ENCODE measurements at regions not wholly inside any gene's neighbourhood (a gene's known extent, or its start where the extent isn't known, plus 50 kb on each side); places are given as distances from the start of the nearest gene placed in this dataset.

DNA sequence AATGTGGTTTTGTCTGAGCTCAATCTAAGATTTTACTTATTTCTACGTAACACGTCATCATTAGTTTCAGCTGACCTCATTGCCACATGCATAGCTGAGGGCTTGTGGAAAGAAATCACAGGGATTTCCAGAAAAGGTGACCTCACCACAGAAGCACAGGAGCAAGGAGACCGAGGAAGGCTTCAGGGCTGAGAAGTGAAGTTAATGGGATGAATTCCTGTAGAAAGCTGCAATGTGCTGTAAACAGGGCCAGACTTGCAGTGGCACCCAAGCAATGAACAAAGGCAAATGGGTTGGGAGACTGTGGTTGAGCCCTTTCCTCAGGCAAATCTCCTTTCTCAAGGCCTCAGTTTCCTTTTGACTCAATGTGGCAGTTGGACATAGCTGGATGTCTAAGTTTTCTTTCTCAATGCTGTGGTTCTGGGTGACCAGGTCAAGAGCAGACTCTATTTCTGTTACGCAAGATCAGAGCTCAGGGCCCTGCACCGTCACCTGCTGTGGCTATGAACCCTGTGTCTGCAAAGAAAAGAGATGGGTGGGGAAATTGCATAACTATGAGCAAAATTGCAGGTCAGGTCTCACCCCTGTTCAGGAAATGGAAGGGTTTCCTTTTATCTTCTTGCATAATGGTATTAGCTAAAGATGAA, 252.2 kb upstream of the TBL1XR1 start:
- no peaks in the 10 kb centered on the region for H3K27me3 ChIP-seq (replicated peaks; ENCODE audit: control insufficient read depth, insufficient read depth, low read length)
- Mint-ChIP-seq H3K27me3 (ENCODE audit: insufficient read depth, unreplicated experiment) (no peaks in the 10 kb centered on the region), H3K9me3 (ENCODE audit: unreplicated experiment) (no peaks in the 10 kb centered on the region), H3K36me3 (ENCODE audit: insufficient read depth, unreplicated experiment) (no peaks in the 10 kb centered on the region), H3K4me1 (ENCODE audit: low read depth, unreplicated experiment) (no peaks in the 10 kb centered on the region), H3K4me3 (ENCODE audit: unreplicated experiment) (no peak overlapping the region), H3K27ac (ENCODE audit: unreplicated experiment) (no peak overlapping the region)
- H3K9me3 ChIP-seq: no peaks in the 10 kb centered on the region
- H3K4me3 ChIP-seq (ENCODE audit: low read depth, low read length): no peak overlapping the region
- no peaks in the 10 kb centered on the region for H3K36me3 ChIP-seq (ENCODE audit: control insufficient read depth, insufficient read depth, low read length)
- intact Hi-C loops (cut with micrococcal nuclease; ENCODE audit: unreplicated experiment): no loop called here
- peaks cover 10% of the 10 kb centered on the region for H3K4me1 ChIP-seq
- CTCF ChIA-PET: no interaction called here
- TF ChIP-seq, protein P1, sequence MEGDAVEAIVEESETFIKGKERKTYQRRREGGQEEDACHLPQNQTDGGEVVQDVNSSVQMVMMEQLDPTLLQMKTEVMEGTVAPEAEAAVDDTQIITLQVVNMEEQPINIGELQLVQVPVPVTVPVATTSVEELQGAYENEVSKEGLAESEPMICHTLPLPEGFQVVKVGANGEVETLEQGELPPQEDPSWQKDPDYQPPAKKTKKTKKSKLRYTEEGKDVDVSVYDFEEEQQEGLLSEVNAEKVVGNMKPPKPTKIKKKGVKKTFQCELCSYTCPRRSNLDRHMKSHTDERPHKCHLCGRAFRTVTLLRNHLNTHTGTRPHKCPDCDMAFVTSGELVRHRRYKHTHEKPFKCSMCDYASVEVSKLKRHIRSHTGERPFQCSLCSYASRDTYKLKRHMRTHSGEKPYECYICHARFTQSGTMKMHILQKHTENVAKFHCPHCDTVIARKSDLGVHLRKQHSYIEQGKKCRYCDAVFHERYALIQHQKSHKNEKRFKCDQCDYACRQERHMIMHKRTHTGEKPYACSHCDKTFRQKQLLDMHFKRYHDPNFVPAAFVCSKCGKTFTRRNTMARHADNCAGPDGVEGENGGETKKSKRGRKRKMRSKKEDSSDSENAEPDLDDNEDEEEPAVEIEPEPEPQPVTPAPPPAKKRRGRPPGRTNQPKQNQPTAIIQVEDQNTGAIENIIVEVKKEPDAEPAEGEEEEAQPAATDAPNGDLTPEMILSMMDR (IDR thresholded peaks at IDR 0.05; ENCODE audit: insufficient read depth in 1 of 2, low read depth in 1 of 2, low read length in 1 of 2, severe bottlenecking in 1 of 2, unreplicated experiment in 1 of 2): no peak
- no peak for DNase-seq
- POLR2A ChIA-PET: no interaction called here
- BruUV-seq (replicated peaks): no TSS peak

DNA sequence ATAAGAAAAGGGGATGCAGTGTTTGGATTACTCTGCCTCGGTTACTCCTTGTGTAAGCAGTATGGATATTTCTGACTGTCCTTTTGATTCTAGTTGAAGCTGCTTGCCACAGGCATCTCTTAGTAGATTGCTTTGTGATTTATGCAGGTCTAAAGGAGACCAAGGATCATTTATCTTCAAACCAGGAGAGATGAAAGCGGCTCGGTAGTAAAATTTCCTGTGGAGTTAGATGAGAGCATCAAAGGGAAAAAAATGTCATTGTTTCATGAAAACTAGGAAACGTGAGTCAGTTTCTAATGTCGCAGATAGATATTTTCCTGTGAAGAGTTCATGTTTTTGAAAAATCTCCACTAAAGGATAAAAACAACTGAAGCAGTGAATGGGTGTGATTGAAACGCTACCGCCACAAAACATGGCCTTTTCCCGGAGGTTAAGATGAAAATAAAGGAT, 254.0 kb upstream of the TBL1XR1 start:
- no peak overlapping the region for H3K4me3 Mint-ChIP-seq (ENCODE audit: unreplicated experiment)
- intact Hi-C loops (cut with micrococcal nuclease; ENCODE audit: unreplicated experiment): no loop called here

DNA sequence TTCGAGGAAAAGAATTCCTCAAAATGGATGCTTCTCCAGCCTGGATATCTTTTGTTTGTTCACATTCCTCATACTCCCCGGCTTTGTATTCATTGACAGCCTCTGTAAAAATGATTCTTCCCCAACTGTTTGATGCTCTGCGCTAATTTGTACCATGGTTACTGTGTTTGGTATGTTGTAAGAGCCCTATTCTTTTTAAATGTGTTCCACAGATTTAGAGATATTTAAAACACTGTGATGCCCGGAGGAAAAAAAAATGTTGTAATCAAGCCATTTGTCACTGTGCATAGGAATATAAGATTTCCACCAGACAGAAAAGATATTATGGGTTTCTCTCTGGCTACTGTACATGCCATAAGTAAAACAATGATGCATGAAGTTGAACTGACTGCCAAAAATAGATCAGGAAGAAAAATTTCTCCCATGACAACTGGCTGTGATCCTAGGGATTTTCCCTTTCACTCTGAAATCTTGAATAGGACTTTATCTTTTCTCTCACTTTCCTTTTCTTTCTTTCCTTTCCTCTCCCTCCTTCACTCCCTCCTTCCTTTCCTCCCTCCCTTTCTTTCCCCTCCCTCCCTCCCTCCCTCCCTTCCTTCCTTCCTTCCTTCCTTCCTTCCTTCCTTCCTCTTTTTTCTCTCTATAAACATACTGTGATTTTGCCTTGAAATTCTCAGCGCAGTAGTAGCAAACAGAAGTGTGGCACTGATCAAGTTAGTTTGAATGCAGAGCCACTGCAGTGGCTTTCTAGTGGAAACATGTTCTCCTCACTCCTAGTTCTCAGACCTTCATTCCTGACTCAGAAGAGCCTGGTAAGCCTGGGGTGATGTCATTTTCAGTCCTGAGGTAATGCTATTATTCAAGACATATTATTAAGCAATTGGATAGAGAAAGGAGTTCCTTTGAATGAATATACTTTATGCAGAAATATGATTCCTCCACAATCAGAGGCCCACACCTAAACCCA, 254.9 kb upstream of the TBL1XR1 start:
- ChIA-PET CTCF (no interaction called here), POLR2A (no interaction called here)
- intact Hi-C loops (cut with micrococcal nuclease; ENCODE audit: unreplicated experiment): no loop called here
- no peak overlapping the region for H3K4me3 Mint-ChIP-seq (ENCODE audit: unreplicated experiment)
- no peaks in the 10 kb centered on the region for H3K9me3 Mint-ChIP-seq (ENCODE audit: unreplicated experiment)
- DNase-seq: peak in 1 of 2 experiments; percentile 20
- no peaks in the 10 kb centered on the region for H3K4me1 Mint-ChIP-seq (ENCODE audit: low read depth, unreplicated experiment)
- Histone ChIP-seq H3K9me3 (no peaks in the 10 kb centered on the region), H3K4me1 (peaks cover 10% of the 10 kb centered on the region), H3K27me3 (replicated peaks; ENCODE audit: control insufficient read depth, insufficient read depth, low read length) (no peaks in the 10 kb centered on the region), H3K36me3 (ENCODE audit: control insufficient read depth, insufficient read depth, low read length) (no peaks in the 10 kb centered on the region), H3K4me3 (ENCODE audit: low read depth, low read length) (no peak overlapping the region)
- no peaks in the 10 kb centered on the region for H3K27me3 Mint-ChIP-seq (ENCODE audit: insufficient read depth, unreplicated experiment)
- no peaks in the 10 kb centered on the region for H3K36me3 Mint-ChIP-seq (ENCODE audit: insufficient read depth, unreplicated experiment)
- no peak overlapping the region for H3K27ac Mint-ChIP-seq (ENCODE audit: unreplicated experiment)
- no TSS peak for BruUV-seq (replicated peaks)
- TF ChIP-seq, protein P1 (IDR thresholded peaks at IDR 0.05; ENCODE audit: insufficient read depth in 1 of 2, low read depth in 1 of 2, low read length in 1 of 2, severe bottlenecking in 1 of 2, unreplicated experiment in 1 of 2): no peak

More for the DNA sequence above, 254.0 kb upstream of the TBL1XR1 start:
- Mint-ChIP-seq H3K27ac (ENCODE audit: unreplicated experiment) (no peak overlapping the region), H3K27me3 (ENCODE audit: insufficient read depth, unreplicated experiment) (no peaks in the 10 kb centered on the region), H3K36me3 (ENCODE audit: insufficient read depth, unreplicated experiment) (no peaks in the 10 kb centered on the region), H3K9me3 (ENCODE audit: unreplicated experiment) (no peaks in the 10 kb centered on the region), H3K4me1 (ENCODE audit: low read depth, unreplicated experiment) (no peaks in the 10 kb centered on the region)
- Histone ChIP-seq H3K4me3 (ENCODE audit: low read depth, low read length) (no peak overlapping the region), H3K4me1 (peaks cover 10% of the 10 kb centered on the region), H3K27me3 (replicated peaks; ENCODE audit: control insufficient read depth, insufficient read depth, low read length) (no peaks in the 10 kb centered on the region), H3K9me3 (no peaks in the 10 kb centered on the region), H3K36me3 (ENCODE audit: control insufficient read depth, insufficient read depth, low read length) (no peaks in the 10 kb centered on the region)
- no peak for DNase-seq
- TF ChIP-seq, protein P1 (IDR thresholded peaks at IDR 0.05; ENCODE audit: insufficient read depth in 1 of 2, low read depth in 1 of 2, low read length in 1 of 2, severe bottlenecking in 1 of 2, unreplicated experiment in 1 of 2): no peak
- BruUV-seq (replicated peaks): no TSS peak
- ChIA-PET POLR2A (no interaction called here), CTCF (no interaction called here)

All from Caco-2 (cell line).